Transverse colon (tissue), 4 donors: ENCODE measurements at regions not wholly inside any gene's neighbourhood (a gene's known extent, or its start where the extent isn't known, plus 50 kb on each side); places are given as distances from the start of the nearest gene placed in this dataset.

ENCODE experiments used
- CTCF ChIP-seq, 5 experiments: fragments of 200-600 bp in 3 of 5; fragments of 450-650 bp in 2 of 5; sonication (generic) in 3 of 5; IDR thresholded peaks; 1 replicate in 2 of 5; 2 replicates in 3 of 5; pipeline ENCODE4 v1.5.1; 2016 to 2017; ENCODE audit warnings: antibody characterized with exemption in 5 of 5, inconsistent platforms in 3 of 5, mild to moderate bottlenecking in 2 of 5, moderate library complexity in 1 of 5
- POLR2A ChIP-seq: fragments of 450-650 bp; IDR thresholded peaks from one replicate; pipeline ENCODE4 v1.6.1; 2016; ENCODE audit warnings: antibody characterized with exemption, mild to moderate bottlenecking, moderate library complexity
- POLR2AphosphoS5 ChIP-seq, 3 donors: sonication (generic); formaldehyde crosslinking; IDR thresholded peaks; one replicate each; pipeline ENCODE4 v1.6.1; 2016; ENCODE audit warnings: antibody characterized with exemption in 3 of 3

GRCh38 chr5:141790630-141791029, 87.6 kb downstream of the PCDH1 start:
- no peak for TF ChIP-seq CTCF (IDR thresholded peaks at IDR 0.05)
- no peak for TF ChIP-seq POLR2AphosphoS5 (IDR thresholded peaks at IDR 0.05)
- no peak for TF ChIP-seq POLR2A
